Tibial nerve (tissue), 3 donors: ENCODE measurements at regions not wholly inside any gene's neighbourhood (a gene's known extent, or its start where the extent isn't known, plus 50 kb on each side); places are given as distances from the start of the nearest gene placed in this dataset.
A peak's percentile ranks its signal among the peaks of the same experiment; 100 is the strongest.
"Not testable (repeated sequence)": the region's sequence is repeated elsewhere in the genome, so short reads cannot be mapped to it uniquely, and the experiment has no call there.

Source experiments
- POLR2A ChIP-seq, 2 donors: fragments of 450-650 bp; IDR thresholded peaks; one replicate each; pipeline ENCODE4 v1.6.1; 2017; ENCODE audit warnings: antibody characterized with exemption in 2 of 2, mild to moderate bottlenecking in 2 of 2, moderate library complexity in 2 of 2
- TF ChIP-seq, protein P1 (sequence below), 5 experiments: fragments of 200-600 bp in 3 of 5; fragments of 450-650 bp in 2 of 5; sonication (generic) in 3 of 5; IDR thresholded peaks; one replicate each; pipeline ENCODE4 v1.5.1; 2016 to 2019; ENCODE audit warnings: antibody characterized with exemption in 5 of 5, mild to moderate bottlenecking in 3 of 5, moderate library complexity in 2 of 5

DNA sequence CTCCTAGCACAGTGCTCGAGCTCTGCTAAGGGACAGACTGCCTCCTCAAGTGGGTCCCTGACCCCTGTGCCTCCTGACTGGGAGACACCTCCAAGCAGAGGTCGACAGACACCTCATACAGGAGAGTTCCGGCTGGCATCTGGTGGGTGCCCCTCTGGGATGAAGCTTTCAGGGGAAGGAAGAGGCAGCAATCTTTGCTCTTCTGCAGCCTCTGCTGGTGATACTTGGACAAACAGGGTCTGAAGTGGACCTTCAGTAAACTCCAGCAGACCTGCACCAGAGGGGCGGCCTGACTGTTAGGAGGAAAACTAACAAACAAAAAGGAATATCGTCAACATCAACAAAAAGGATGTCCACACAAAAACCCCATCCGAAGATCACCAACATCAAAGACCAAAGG, 60.6 kb upstream of the DCN start:
- TF ChIP-seq, protein P1, sequence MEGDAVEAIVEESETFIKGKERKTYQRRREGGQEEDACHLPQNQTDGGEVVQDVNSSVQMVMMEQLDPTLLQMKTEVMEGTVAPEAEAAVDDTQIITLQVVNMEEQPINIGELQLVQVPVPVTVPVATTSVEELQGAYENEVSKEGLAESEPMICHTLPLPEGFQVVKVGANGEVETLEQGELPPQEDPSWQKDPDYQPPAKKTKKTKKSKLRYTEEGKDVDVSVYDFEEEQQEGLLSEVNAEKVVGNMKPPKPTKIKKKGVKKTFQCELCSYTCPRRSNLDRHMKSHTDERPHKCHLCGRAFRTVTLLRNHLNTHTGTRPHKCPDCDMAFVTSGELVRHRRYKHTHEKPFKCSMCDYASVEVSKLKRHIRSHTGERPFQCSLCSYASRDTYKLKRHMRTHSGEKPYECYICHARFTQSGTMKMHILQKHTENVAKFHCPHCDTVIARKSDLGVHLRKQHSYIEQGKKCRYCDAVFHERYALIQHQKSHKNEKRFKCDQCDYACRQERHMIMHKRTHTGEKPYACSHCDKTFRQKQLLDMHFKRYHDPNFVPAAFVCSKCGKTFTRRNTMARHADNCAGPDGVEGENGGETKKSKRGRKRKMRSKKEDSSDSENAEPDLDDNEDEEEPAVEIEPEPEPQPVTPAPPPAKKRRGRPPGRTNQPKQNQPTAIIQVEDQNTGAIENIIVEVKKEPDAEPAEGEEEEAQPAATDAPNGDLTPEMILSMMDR (IDR thresholded peaks at IDR 0.05): peak in 2 of 5 experiments; percentile 12 to 44
- not testable (repeated sequence) for TF ChIP-seq POLR2A (IDR thresholded peaks at IDR 0.05)
